ENCODE measurements at regions not wholly inside any gene's neighbourhood (a gene's known extent, or its start where the extent isn't known, plus 50 kb on each side); places are given as distances from the start of the nearest gene placed in this dataset.

GRCh38 chr12:88424791-88425730, 155.2 kb downstream of the KITLG start:
- Mint-ChIP-seq H3K36me3 (ENCODE audit: low read depth) (peaks cover 8% of the 10 kb centered on the region), H3K4me1 (ENCODE audit: low read depth) (no peaks in the 10 kb centered on the region), H3K27me3 (no peaks in the 10 kb centered on the region), H3K9me3 (peaks cover 15% of the 10 kb centered on the region), H3K27ac (no peak overlapping the region), H3K4me3 (no peak overlapping the region)
- intact Hi-C loops (cut with micrococcal nuclease): no loop called here

- H3K27me3 Mint-ChIP-seq: no peaks in the 10 kb centered on the region
- peaks cover 15% of the 10 kb centered on the region for H3K9me3 Mint-ChIP-seq
- intact Hi-C loops (cut with micrococcal nuclease): no loop called here
- H3K36me3 Mint-ChIP-seq (ENCODE audit: low read depth): peaks cover 8% of the 10 kb centered on the region
- no peak overlapping the region for H3K27ac Mint-ChIP-seq
- peaks cover 21% of the 10 kb centered on the region for H3K4me1 Mint-ChIP-seq (ENCODE audit: low read depth)
- H3K4me3 Mint-ChIP-seq: no peak overlapping the region
Observed at GRCh38 chr12:88428350-88428749, 151.9 kb downstream of the KITLG start.

GRCh38 chr12:88431246-88431645, 149.0 kb downstream of the KITLG start:
- Mint-ChIP-seq H3K9me3 (peaks cover 15% of the 10 kb centered on the region), H3K4me1 (ENCODE audit: low read depth) (peaks cover 46% of the 10 kb centered on the region), H3K27me3 (no peaks in the 10 kb centered on the region), H3K27ac (peak overlapping the region; percentile 15), H3K4me3 (no peak overlapping the region), H3K36me3 (ENCODE audit: low read depth) (peaks cover 8% of the 10 kb centered on the region)
- intact Hi-C loops (cut with micrococcal nuclease): no loop called here

- Mint-ChIP-seq H3K27me3 (no peaks in the 10 kb centered on the region), H3K36me3 (ENCODE audit: low read depth) (peaks cover 12% of the 10 kb centered on the region), H3K9me3 (peaks cover 20% of the 10 kb centered on the region), H3K4me3 (no peak overlapping the region), H3K27ac (peak overlapping the region; percentile 92), H3K4me1 (ENCODE audit: low read depth) (peaks cover 58% of the 10 kb centered on the region)
- intact Hi-C loops (cut with micrococcal nuclease): no loop called here
Observed at GRCh38 chr12:88432531-88433490, 147.5 kb downstream of the KITLG start.

GRCh38 chr12:88433997-88434703, 146.1 kb downstream of the KITLG start:
- intact Hi-C loops (cut with micrococcal nuclease): no loop called here
- peaks cover 64% of the 10 kb centered on the region for H3K4me1 Mint-ChIP-seq (ENCODE audit: low read depth)
- no peaks in the 10 kb centered on the region for H3K27me3 Mint-ChIP-seq
- peak overlapping the region; percentile 13 for H3K4me3 Mint-ChIP-seq
- H3K36me3 Mint-ChIP-seq (ENCODE audit: low read depth): peaks cover 14% of the 10 kb centered on the region
- peaks cover 20% of the 10 kb centered on the region for H3K9me3 Mint-ChIP-seq
- peak overlapping the region; percentile 92 for H3K27ac Mint-ChIP-seq

GRCh38 chr12:88435334-88436076, 144.8 kb downstream of the KITLG start:
- Mint-ChIP-seq H3K36me3 (ENCODE audit: low read depth) (peaks cover 16% of the 10 kb centered on the region), H3K4me3 (no peak overlapping the region), H3K4me1 (ENCODE audit: low read depth) (peaks cover 61% of the 10 kb centered on the region), H3K27me3 (no peaks in the 10 kb centered on the region), H3K27ac (peak overlapping the region; percentile 92), H3K9me3 (peaks cover 26% of the 10 kb centered on the region)
- intact Hi-C loops (cut with micrococcal nuclease): no loop called here

- Mint-ChIP-seq H3K27me3 (no peaks in the 10 kb centered on the region), H3K27ac (peak overlapping the region; percentile 51), H3K36me3 (ENCODE audit: low read depth) (peaks cover 16% of the 10 kb centered on the region), H3K9me3 (peaks cover 26% of the 10 kb centered on the region), H3K4me3 (no peak overlapping the region), H3K4me1 (ENCODE audit: low read depth) (peaks cover 53% of the 10 kb centered on the region)
- intact Hi-C loops (cut with micrococcal nuclease): no loop called here
Observed at GRCh38 chr12:88437226-88437625, 143.0 kb downstream of the KITLG start.
